ENCODE measurements at regions not wholly inside any gene's neighbourhood (a gene's known extent, or its start where the extent isn't known, plus 50 kb on each side); places are given as distances from the start of the nearest gene placed in this dataset.

- Histone ChIP-seq H3K27me3 (no peaks in the 10 kb centered on the region), H3K27ac (no peak overlapping the region), H3K36me3 (no peaks in the 10 kb centered on the region), H3K9me3 (no peaks in the 10 kb centered on the region), H3K4me1 (peaks cover 12% of the 10 kb centered on the region), H3K4me3 (no peak overlapping the region)
- no peak for DNase-seq (ENCODE audit: low spot score in 2 of 2)
- 83% methylated on average over 3 of the region's 3 CpGs for WGBS
- no peak for TF ChIP-seq POLR2A (IDR thresholded peaks at IDR 0.05)
- TF ChIP-seq POLR2AphosphoS5 (IDR thresholded peaks at IDR 0.05), result no peak
- no peak for TF ChIP-seq CTCF (IDR thresholded peaks at IDR 0.05)
- TF ChIP-seq EP300 (IDR thresholded peaks at IDR 0.05), result no peak
Observed at GRCh38 chr12:13386323-13387039, 190.0 kb downstream of the EMP1 start.

GRCh38 chr12:13383379-13383778 lies 186.9 kb downstream of the EMP1 start:
- Histone ChIP-seq H3K4me1 (no peaks in the 10 kb centered on the region), H3K27me3 (no peaks in the 10 kb centered on the region), H3K4me3 (no peak overlapping the region), H3K27ac (no peak overlapping the region), H3K9me3 (no peaks in the 10 kb centered on the region), H3K36me3 (no peaks in the 10 kb centered on the region)
- no peak for DNase-seq (ENCODE audit: low spot score in 2 of 2)
- TF ChIP-seq POLR2AphosphoS5 (IDR thresholded peaks at IDR 0.05), result no peak
- TF ChIP-seq POLR2A (IDR thresholded peaks at IDR 0.05), result no peak
- TF ChIP-seq CTCF (IDR thresholded peaks at IDR 0.05), result no peak
- no peak for TF ChIP-seq EP300 (IDR thresholded peaks at IDR 0.05)
- 66% methylated on average over 3 of the region's 3 CpGs for WGBS

DNA sequence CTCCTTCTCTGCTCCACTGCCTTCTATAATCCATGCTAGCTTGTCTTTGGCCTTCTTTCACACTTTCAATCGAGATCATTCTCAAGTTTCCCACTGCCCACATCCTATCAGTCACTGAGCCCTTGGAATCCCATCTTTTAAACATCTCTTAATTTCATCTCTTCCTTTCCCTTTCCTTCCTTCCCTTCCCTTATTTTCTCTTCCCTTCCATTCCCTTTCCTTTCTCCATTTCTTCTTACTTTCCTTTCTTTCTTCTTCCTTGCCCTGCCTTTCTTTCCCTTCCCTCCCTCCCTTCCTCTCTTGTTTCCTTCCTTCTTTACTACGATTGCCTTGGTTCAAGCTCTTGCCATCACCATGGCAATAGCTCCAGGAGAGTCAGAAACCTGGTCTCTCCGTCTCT lies 183.8 kb downstream of the EMP1 start:
- 83% methylated on average over 3 of the region's 3 CpGs for WGBS
- DNase-seq (ENCODE audit: low spot score in 2 of 2), result no peak
- TF ChIP-seq POLR2AphosphoS5 (IDR thresholded peaks at IDR 0.05), result no peak
- TF ChIP-seq EP300 (IDR thresholded peaks at IDR 0.05), result no peak
- TF ChIP-seq POLR2A (IDR thresholded peaks at IDR 0.05), result no peak
- TF ChIP-seq CTCF (IDR thresholded peaks at IDR 0.05), result no peak

GRCh38 chr12:13379531-13380188 lies 183.1 kb downstream of the EMP1 start:
- no peak for TF ChIP-seq CTCF (IDR thresholded peaks at IDR 0.05)
- no peak for TF ChIP-seq EP300 (IDR thresholded peaks at IDR 0.05)
- TF ChIP-seq POLR2A (IDR thresholded peaks at IDR 0.05), result no peak
- TF ChIP-seq POLR2AphosphoS5 (IDR thresholded peaks at IDR 0.05), result no peak
- Histone ChIP-seq H3K27me3 (no peaks in the 10 kb centered on the region), H3K4me3 (no peak overlapping the region), H3K27ac (no peak overlapping the region), H3K4me1 (no peaks in the 10 kb centered on the region), H3K36me3 (no peaks in the 10 kb centered on the region), H3K9me3 (no peaks in the 10 kb centered on the region)
- WGBS, result 74% methylated on average over 3 of the region's 3 CpGs
- no peak for DNase-seq (ENCODE audit: low spot score in 2 of 2)

More for the DNA sequence above, 183.8 kb downstream of the EMP1 start:
- H3K4me1 ChIP-seq, result no peaks in the 10 kb centered on the region
- no peak overlapping the region for H3K27ac ChIP-seq
- H3K36me3 ChIP-seq, result no peaks in the 10 kb centered on the region
- no peaks in the 10 kb centered on the region for H3K27me3 ChIP-seq
- H3K4me3 ChIP-seq, result no peak overlapping the region
- H3K9me3 ChIP-seq, result no peaks in the 10 kb centered on the region

DNA sequence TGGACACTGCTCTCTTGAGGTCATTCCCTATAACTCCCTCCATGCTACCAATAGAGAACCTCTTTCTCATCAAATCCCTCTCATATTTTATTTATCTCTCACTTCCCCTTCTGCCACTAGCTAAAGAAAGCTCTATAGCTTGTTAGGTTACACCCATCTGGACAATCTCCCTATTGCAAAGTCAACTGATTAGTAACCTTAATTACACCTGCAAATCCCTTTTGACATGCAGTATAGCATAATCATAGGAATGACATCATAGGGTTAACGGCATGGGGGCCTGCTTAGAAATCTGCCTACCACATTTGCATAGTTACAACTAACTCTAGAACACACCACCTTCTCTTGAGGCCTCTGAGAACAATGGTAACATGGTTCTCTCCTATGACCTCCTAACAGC lies 181.2 kb downstream of the EMP1 start:
- Histone ChIP-seq H3K36me3 (no peaks in the 10 kb centered on the region), H3K9me3 (no peaks in the 10 kb centered on the region), H3K4me1 (no peaks in the 10 kb centered on the region), H3K27me3 (no peaks in the 10 kb centered on the region), H3K27ac (no peak overlapping the region), H3K4me3 (no peak overlapping the region)
- 71% methylated on average over 1 of the region's 1 CpG for WGBS
- no peak for TF ChIP-seq CTCF (IDR thresholded peaks at IDR 0.05)
- no peak for TF ChIP-seq POLR2A (IDR thresholded peaks at IDR 0.05)
- TF ChIP-seq EP300 (IDR thresholded peaks at IDR 0.05), result no peak
- no peak for TF ChIP-seq POLR2AphosphoS5 (IDR thresholded peaks at IDR 0.05)
- DNase-seq (ENCODE audit: low spot score in 2 of 2), result no peak
